Stomach (tissue), 8 donors: ENCODE measurements at regions not wholly inside any gene's neighbourhood (a gene's known extent, or its start where the extent isn't known, plus 50 kb on each side); places are given as distances from the start of the nearest gene placed in this dataset.

Experiments
- DNase-seq, 2 donors: peaks; one replicate each; pipeline versions ENCODE4 v3.0.0 to v3.0.0-alpha.2; 2013 to 2019
- H3K27ac ChIP-seq, 5 donors: fragments of 200-600 bp in 4 of 5; sonication (generic) in 4 of 5; one replicate each; pipeline ENCODE4 v1.5.1; 2013 to 2019; ENCODE audit warnings: mild to moderate bottlenecking in 1 of 5, moderate library complexity in 1 of 5
- H3K27me3 ChIP-seq, 3 donors: fragments of 200-600 bp; sonication (generic); one replicate each; pipeline ENCODE4 v1.5.1; 2017 to 2019; ENCODE audit warnings: mixed run types in 1 of 3
- H3K36me3 ChIP-seq, 4 donors: fragments of 200-600 bp; sonication (generic); 1 replicate in 3 of 4; 2 replicates in 1 of 4; pipeline ENCODE4 v1.5.1; 2016 to 2019
- H3K4me1 ChIP-seq, 4 donors: fragments of 200-600 bp; sonication (generic); one replicate each; pipeline ENCODE4 v1.5.1; 2016 to 2019
- H3K4me3 ChIP-seq, 4 donors: fragments of 200-600 bp; sonication (generic) in 3 of 4; one replicate each; pipeline ENCODE4 v1.5.1; 2016 to 2019; ENCODE audit warnings: mild to moderate bottlenecking in 1 of 4
- H3K9me3 ChIP-seq, 4 donors: fragments of 200-600 bp; sonication (generic); one replicate each; pipeline ENCODE4 v1.5.1; 2016 to 2019
- CTCF ChIP-seq, 7 experiments: fragments of 450-650 bp in 4 of 7; fragments of 200-600 bp in 3 of 7; sonication (generic) in 3 of 7; IDR thresholded peaks; one replicate each; pipeline ENCODE4 v1.5.1; 2016 to 2019; ENCODE audit warnings: antibody characterized with exemption in 7 of 7, control low read depth in 2 of 7, mild to moderate bottlenecking in 1 of 7
- EP300 ChIP-seq: sonication (generic); formaldehyde crosslinking; IDR thresholded peaks from one replicate; pipeline ENCODE4 v1.6.1; 2017; ENCODE audit warnings: antibody characterized with exemption
- POLR2A ChIP-seq, 4 donors: fragments of 450-650 bp; IDR thresholded peaks; one replicate each; pipeline ENCODE4 v1.6.1; 2016; ENCODE audit warnings: antibody characterized with exemption in 4 of 4, control low read depth in 2 of 4, mild to moderate bottlenecking in 1 of 4, moderate library complexity in 1 of 4
- POLR2AphosphoS5 ChIP-seq, 3 donors: sonication (generic); formaldehyde crosslinking; IDR thresholded peaks; one replicate each; pipeline ENCODE4 v1.6.1; 2016; ENCODE audit warnings: antibody characterized with exemption in 3 of 3
- WGBS, 5 donors: extraction: QIAGEN DNeasy Blood & Tissue Kit in 3 of 5; methylation state at CpG; one replicate each; pipeline versions ENCODE4 v1.1.5 to v1.1.7; 2013 to 2018; 5-methylcytosine and 5-hydroxymethylcytosine counted together
- intact Hi-C: fragments of 100-400 bp; cut with DNase I; formaldehyde crosslinking; loops from one replicate; pipeline ENCODE4 v1.15.1; 2023; ENCODE audit warnings: low total_unique reads
- donor health status: healthy with polysubstance abuse.
- donor health status: Bipolar disorder and iron deficiency.
- donor health status: healthy.

- no peaks in the 10 kb centered on the region for H3K36me3 ChIP-seq
- no peak overlapping the region for H3K4me3 ChIP-seq
- TF ChIP-seq POLR2A (IDR thresholded peaks at IDR 0.05) (no peak), POLR2AphosphoS5 (IDR thresholded peaks at IDR 0.05) (no peak), EP300 (no peak), CTCF (IDR thresholded peaks at IDR 0.05) (no peak)
- no peak overlapping the region for H3K27ac ChIP-seq
- 57 to 82% (median 77%) methylated on average over 1 of the region's 1 CpG for WGBS, 5 donors
- H3K9me3 ChIP-seq: peaks cover 0 to 7% (median 0%) of the 10 kb centered on the region in 4 donors
- intact Hi-C loops: no loop called here
- peak in 1 of 2 donors; percentile 7 for DNase-seq
- no peaks in the 10 kb centered on the region for H3K27me3 ChIP-seq
- H3K4me1 ChIP-seq: no peaks in the 10 kb centered on the region
Observed at GRCh38 chr10:111249925-111250324, 173.1 kb downstream of the ADRA2A start.

GRCh38 chr10:111261081-111261615 lies 184.3 kb downstream of the ADRA2A start:
- no peak overlapping the region for H3K4me3 ChIP-seq
- H3K9me3 ChIP-seq: peaks cover 0 to 3% (median 0%) of the 10 kb centered on the region in 4 donors
- WGBS, 5 donors: 43 to 60% (median 47%) methylated on average over 2 of the region's 2 CpGs
- intact Hi-C loops: no loop called here
- TF ChIP-seq POLR2A (IDR thresholded peaks at IDR 0.05) (no peak), POLR2AphosphoS5 (IDR thresholded peaks at IDR 0.05) (no peak), CTCF (IDR thresholded peaks at IDR 0.05) (no peak), EP300 (no peak)
- no peaks in the 10 kb centered on the region for H3K4me1 ChIP-seq
- no peaks in the 10 kb centered on the region for H3K36me3 ChIP-seq
- H3K27me3 ChIP-seq: peaks cover 0 to 8% (median 0%) of the 10 kb centered on the region in 3 donors
- H3K27ac ChIP-seq: no peak overlapping the region
- DNase-seq: peak in 1 of 2 donors; percentile 12

- WGBS, 5 donors: 67 to 88% (median 75%) methylated on average over 1 of the region's 1 CpG
- no peak for TF ChIP-seq POLR2AphosphoS5 (IDR thresholded peaks at IDR 0.05)
- TF ChIP-seq CTCF (IDR thresholded peaks at IDR 0.05): no peak
- TF ChIP-seq EP300: no peak
- no peak for TF ChIP-seq POLR2A (IDR thresholded peaks at IDR 0.05)
- H3K9me3 ChIP-seq: peaks cover 0 to 3% (median 0%) of the 10 kb centered on the region in 4 donors
- no peaks in the 10 kb centered on the region for H3K27me3 ChIP-seq
- H3K27ac ChIP-seq: no peak overlapping the region
- intact Hi-C loops: no loop called here
- no peak for DNase-seq
- no peaks in the 10 kb centered on the region for H3K36me3 ChIP-seq
- H3K4me1 ChIP-seq: no peaks in the 10 kb centered on the region
- H3K4me3 ChIP-seq: no peak overlapping the region
Observed at GRCh38 chr10:111265341-111265740, 188.5 kb downstream of the ADRA2A start.

GRCh38 chr10:111266165-111266564 lies 189.3 kb downstream of the ADRA2A start:
- intact Hi-C loops: no loop called here

More at GRCh38 chr10:111266165-111266564, 189.3 kb downstream of the ADRA2A start:
- TF ChIP-seq POLR2A (IDR thresholded peaks at IDR 0.05) (no peak), EP300 (no peak), CTCF (IDR thresholded peaks at IDR 0.05) (no peak), POLR2AphosphoS5 (IDR thresholded peaks at IDR 0.05) (no peak)
- peaks cover 0 to 3% (median 0%) of the 10 kb centered on the region in 4 donors for H3K9me3 ChIP-seq
- DNase-seq: no peak
- no peaks in the 10 kb centered on the region for H3K36me3 ChIP-seq
- no peaks in the 10 kb centered on the region for H3K27me3 ChIP-seq
- no peak overlapping the region for H3K4me3 ChIP-seq
- no peaks in the 10 kb centered on the region for H3K4me1 ChIP-seq
- H3K27ac ChIP-seq: no peak overlapping the region
